IMR-90 (cell line): ENCODE measurements at regions not wholly inside any gene's neighbourhood (a gene's known extent, or its start where the extent isn't known, plus 50 kb on each side); places are given as distances from the start of the nearest gene placed in this dataset.

Experiments used
- ATAC-seq: fragments of 200-7000 bp; cut with Tn5 transposase; 2 replicates; pipeline ENCODE4 v1.9.1; 2020; ENCODE audit warnings: low read depth, mild to moderate bottlenecking, moderate library complexity
- BruUV-seq: library from RNA; stranded (reverse); fragments of 400-500 nt; replicated peaks from 2 replicates; lab custom pipeline; 2021; lab: Mats Ljungman, UMichigan
- CTCF ChIA-PET: fragments of 300-600 bp; formaldehyde crosslinking; extraction: SDS; loops from one replicate; lab custom pipeline; 2021; ENCODE audit warnings: antibody characterized with exemption; lab: Yijun Ruan, JAX
- POLR2A ChIA-PET: fragments of 300-600 bp; sonication (Branson Sonifier 250); formaldehyde crosslinking; loops from one replicate; lab custom pipeline; 2022; ENCODE audit warnings: antibody characterized with exemption; ENCODE audit not compliant: unreplicated experiment; lab: Charles Lee
- DNase-seq: peaks from one replicate; pipeline ENCODE4 v3.0.0; 2013
- H2AFZ ChIP-seq: replicated peaks from 2 replicates; pipeline ENCODE3; 2013; ENCODE audit warnings: low read length, mild to moderate bottlenecking; ENCODE audit not compliant: poor library complexity
- H2AK5ac ChIP-seq: 2 replicates; pipeline ENCODE4 v1.6.1; 2013; ENCODE audit warnings: low read depth, low read length, inconsistent platforms
- H2AK9ac ChIP-seq: replicated peaks from 2 replicates; pipeline ENCODE3; 2013; ENCODE audit warnings: mild to moderate bottlenecking, low read depth, low read length, moderate library complexity; ENCODE audit not compliant: poor library complexity
- H2BK120ac ChIP-seq: 2 replicates; pipeline ENCODE4 v1.6.1; 2013; ENCODE audit warnings: low read depth, low read length, inconsistent platforms
- H2BK15ac ChIP-seq: 3 replicates; pipeline ENCODE4 v1.6.1; 2013; ENCODE audit warnings: low read depth, low read length, inconsistent platforms
- H2BK20ac ChIP-seq: 2 replicates; pipeline ENCODE4 v1.6.1; 2013; ENCODE audit warnings: low read depth, mild to moderate bottlenecking, inconsistent platforms, low read length, moderate library complexity
- H2BK5ac ChIP-seq: 2 replicates; pipeline ENCODE4 v1.6.1; 2013; ENCODE audit warnings: mild to moderate bottlenecking, low read depth, low read length, inconsistent platforms; ENCODE audit not compliant: poor library complexity, severe bottlenecking
- H3K14ac ChIP-seq: replicated peaks from 2 replicates; pipeline ENCODE4 v1.6.1; 2013; ENCODE audit warnings: low read depth, low read length, inconsistent platforms
- H3K18ac ChIP-seq: 2 replicates; pipeline ENCODE4 v1.6.1; 2013; ENCODE audit warnings: low read depth, low read length, control low read depth
- H3K23ac ChIP-seq: 2 replicates; pipeline ENCODE4 v1.6.1; 2013; ENCODE audit warnings: low read depth, low read length, inconsistent platforms
- H3K27ac ChIP-seq: 2 replicates; pipeline ENCODE4 v1.5.1; 2013; ENCODE audit warnings: mild to moderate bottlenecking, control low read depth, low read length; ENCODE audit not compliant: insufficient read depth
- H3K27me3 ChIP-seq: 2 replicates; pipeline ENCODE4 v1.6.1; 2013; ENCODE audit warnings: low read length; ENCODE audit not compliant: control insufficient read depth, insufficient read depth
- H3K36me3 ChIP-seq: 2 replicates; pipeline ENCODE4 v1.6.1; 2013; ENCODE audit warnings: low read length, mixed read lengths; ENCODE audit not compliant: control insufficient read depth, insufficient read depth
- H3K4ac ChIP-seq: 2 replicates; pipeline ENCODE4 v1.6.1; 2013; ENCODE audit warnings: low read depth, low read length, inconsistent platforms
- H3K4me1 ChIP-seq: 2 replicates; pipeline ENCODE4 v1.6.1; 2013; ENCODE audit warnings: low read length, mixed read lengths; ENCODE audit not compliant: control insufficient read depth, insufficient read depth
- H3K4me2 ChIP-seq: 2 replicates; pipeline ENCODE4 v1.6.1; 2013; ENCODE audit warnings: low read depth, mild to moderate bottlenecking, control low read depth, low read length, moderate library complexity
- H3K4me3 ChIP-seq: 2 replicates; pipeline ENCODE4 v1.5.1; 2013; ENCODE audit warnings: low read depth, mild to moderate bottlenecking, control low read depth, low read length, moderate library complexity; ENCODE audit not compliant: insufficient read depth
- H3K56ac ChIP-seq: 2 replicates; pipeline ENCODE4 v1.6.1; 2013; ENCODE audit warnings: low read length, inconsistent platforms; ENCODE audit not compliant: insufficient read depth; ENCODE audit errors: extremely low read depth
- H3K79me1 ChIP-seq, 2 experiments: 2 replicates each; pipeline ENCODE4 v1.6.1; 2013; ENCODE audit warnings: low read length in 2 of 2, inconsistent platforms in 1 of 2, low read depth in 1 of 2
- H3K9ac ChIP-seq: 2 replicates; pipeline ENCODE4 v1.6.1; 2013; ENCODE audit warnings: low read depth, low read length, control low read depth
- H3K9me1 ChIP-seq: 2 replicates; pipeline ENCODE4 v1.6.1; 2013; ENCODE audit warnings: low read length, inconsistent platforms; ENCODE audit not compliant: insufficient read depth
- H3K9me3 ChIP-seq: 2 replicates; pipeline ENCODE4 v1.6.1; 2013; ENCODE audit warnings: low read length; ENCODE audit not compliant: control insufficient read depth, insufficient read depth
- H4K20me1 ChIP-seq: 2 replicates; pipeline ENCODE4 v1.6.1; 2013; ENCODE audit warnings: low read length, inconsistent platforms; ENCODE audit not compliant: insufficient read depth
- H4K5ac ChIP-seq: 2 replicates; pipeline ENCODE4 v1.6.1; 2013; ENCODE audit warnings: mild to moderate bottlenecking, low read depth, low read length, control low read depth
- H4K8ac ChIP-seq, 2 experiments: 2 replicates each; pipeline ENCODE4 v1.6.1; 2013; ENCODE audit warnings: low read depth in 2 of 2, low read length in 2 of 2, control low read depth in 1 of 2, inconsistent platforms in 1 of 2
- H4K91ac ChIP-seq: 2 replicates; pipeline ENCODE4 v1.6.1; 2013; ENCODE audit warnings: low read depth, low read length, inconsistent platforms; ENCODE audit not compliant: insufficient read depth
- BHLHE40 ChIP-seq: fragments of 150-350 bp; IDR thresholded peaks from 2 replicates; pipeline ENCODE4 v1.6.1; 2016; ENCODE audit warnings: mild to moderate bottlenecking, low read depth, low read length
- CEBPB ChIP-seq: IDR thresholded peaks from 2 replicates; pipeline ENCODE4 v1.6.1; 2012; ENCODE audit warnings: low read depth, low read length, improper control_type of control experiment
- CHD1 ChIP-seq: IDR thresholded peaks from 2 replicates; pipeline ENCODE4 v1.6.1; 2012; ENCODE audit warnings: low read depth, low read length, improper control_type of control experiment
- CTCF ChIP-seq: conservative IDR thresholded peaks from 2 replicates; pipeline ENCODE4 v1.5.1; 2012; ENCODE audit warnings: mild to moderate bottlenecking, low read depth, low read length, improper control_type of control experiment
- ELK1 ChIP-seq: fragments of 150-350 bp; IDR thresholded peaks from 2 replicates; pipeline ENCODE4 v1.6.1; 2016; ENCODE audit warnings: low read depth, mild to moderate bottlenecking, low read length, moderate library complexity, borderline replicate concordance
- FOS ChIP-seq: fragments of 150-350 bp; IDR thresholded peaks from 2 replicates; pipeline ENCODE4 v1.6.1; 2016; ENCODE audit warnings: low read depth, low read length
- MAFK ChIP-seq: IDR thresholded peaks from 2 replicates; pipeline ENCODE4 v1.6.1; 2012; ENCODE audit warnings: low read depth, low read length, improper control_type of control experiment
- MAZ ChIP-seq: IDR thresholded peaks from 2 replicates; pipeline ENCODE4 v1.6.1; 2012; ENCODE audit warnings: low read depth, mild to moderate bottlenecking, low read length, improper control_type of control experiment, moderate library complexity, borderline replicate concordance
- MXI1 ChIP-seq: IDR thresholded peaks from 2 replicates; pipeline ENCODE4 v1.6.1; 2012; ENCODE audit warnings: low read depth, mild to moderate bottlenecking, low read length, moderate library complexity, borderline replicate concordance
- NFE2L2 ChIP-seq: fragments of 150-350 bp; IDR thresholded peaks from 2 replicates; pipeline ENCODE4 v1.6.1; 2016; ENCODE audit warnings: low read depth, mild to moderate bottlenecking, low read length
- POLR2A ChIP-seq: IDR thresholded peaks from 2 replicates; pipeline ENCODE4 v1.6.1; 2012; ENCODE audit warnings: mild to moderate bottlenecking, low read depth, low read length
- RAD21 ChIP-seq: IDR thresholded peaks from 2 replicates; pipeline ENCODE4 v1.6.1; 2012; ENCODE audit warnings: low read length, improper control_type of control experiment
- RCOR1 ChIP-seq: IDR thresholded peaks from 2 replicates; pipeline ENCODE4 v1.6.1; 2012; ENCODE audit warnings: mild to moderate bottlenecking, low read length, improper control_type of control experiment; ENCODE audit not compliant: insufficient replicate concordance
- RFX5 ChIP-seq: IDR thresholded peaks from 2 replicates; pipeline ENCODE4 v1.8.0; 2012; ENCODE audit warnings: low read depth, mild to moderate bottlenecking, low read length, moderate library complexity
- SMC3 ChIP-seq: fragments of 150-350 bp; IDR thresholded peaks from 2 replicates; pipeline ENCODE4 v1.6.1; 2016; ENCODE audit warnings: low read depth, mild to moderate bottlenecking, antibody characterized with exemption, low read length, moderate library complexity
- USF2 ChIP-seq: fragments of 150-350 bp; IDR thresholded peaks from 2 replicates; pipeline ENCODE4 v1.6.1; 2017; ENCODE audit warnings: mild to moderate bottlenecking, antibody characterized with exemption, low read length, low read depth
- WGBS, 2 experiments: methylation state at CpG; one replicate each; pipeline versions ENCODE4 v1.1.5 to v1.1.7; 2013; ENCODE audit warnings: missing lambda C conversion rate in 2 of 2; ENCODE audit not compliant: insufficient read length in 1 of 2; ENCODE audit errors: extremely low coverage in 2 of 2; 5-methylcytosine and 5-hydroxymethylcytosine counted together
- dilution Hi-C: fragments of 300-500 bp; cut with HindIII; formaldehyde crosslinking; loops from one replicate; pipeline ENCODE4 v1.14.3; 2018; ENCODE audit warnings: low sequenced_read_pairs; ENCODE audit not compliant: unreplicated experiment
- in situ Hi-C: fragments of 300-500 bp; cut with MboI; formaldehyde crosslinking; loops from 3 replicates; pipeline ENCODE4 v1.14.3; 2019; ENCODE audit warnings: low sequenced_read_pairs, inconsistent platforms, mixed read lengths
- intact Hi-C: fragments of 100-400 bp; cut with micrococcal nuclease; formaldehyde crosslinking; loops from 2 replicates; pipeline ENCODE4 v1.10.0; 2022

GRCh38 chr7:125468855-125469174 is 539.2 kb upstream of the POT1 start:
- Histone ChIP-seq H3K18ac (no peak overlapping the region), H3K4me2 (no peak overlapping the region), H4K91ac (no peak overlapping the region), H4K20me1 (no peaks in the 10 kb centered on the region), H4K8ac (no peak overlapping the region), H3K79me1 (no peaks in the 10 kb centered on the region), H2BK20ac (no peak overlapping the region), H2BK5ac (no peak overlapping the region), H3K4ac (no peak overlapping the region), H3K9me3 (peaks cover 19% of the 10 kb centered on the region), H3K36me3 (no peaks in the 10 kb centered on the region), H2AK5ac (no peak overlapping the region), H2AK9ac (no peak overlapping the region), H3K27me3 (no peaks in the 10 kb centered on the region), H2BK15ac (no peak overlapping the region), H3K9me1 (no peaks in the 10 kb centered on the region), H3K14ac (no peak overlapping the region), H3K9ac (no peak overlapping the region), H3K4me3 (no peak overlapping the region), H3K4me1 (no peaks in the 10 kb centered on the region), H4K5ac (no peak overlapping the region), H2AFZ (no peak overlapping the region), H3K27ac (no peak overlapping the region), H3K56ac (no peak overlapping the region), H3K23ac (no peak overlapping the region), H2BK120ac (no peak overlapping the region)
- dilution Hi-C loops (no loop called here), in situ Hi-C loops (no loop called here), intact Hi-C loops (no loop called here)
- CTCF ChIA-PET: no interaction called here
- BruUV-seq: no TSS peak
- TF ChIP-seq RAD21 (no peak), USF2 (no peak), NFE2L2 (no peak), CTCF (no peak), POLR2A (no peak), RCOR1 (no peak), FOS (no peak), ELK1 (no peak), CEBPB (no peak), CHD1 (no peak), MAFK (no peak), MXI1 (no peak), MAZ (no peak), RFX5 (no peak), SMC3 (no peak), BHLHE40 (no peak)
- DNase-seq: no peak
- no CpG with 5 or more reads among the region's 16 CpGs for WGBS, 2 experiments
- ATAC-seq: no peak
- POLR2A ChIA-PET: no interaction called here
